Calu3 (cell line): ENCODE measurements at regions not wholly inside any gene's neighbourhood (a gene's known extent, or its start where the extent isn't known, plus 50 kb on each side); places are given as distances from the start of the nearest gene placed in this dataset.

Source experiments
- BruUV-seq: library from RNA; stranded (reverse); fragments of 400-500 nt; replicated peaks from 2 replicates; lab custom pipeline; 2021; lab: Mats Ljungman, UMichigan
- CTCF ChIA-PET: fragments of 300-600 bp; sonication (Branson Sonifier 250); formaldehyde crosslinking; loops from one replicate; lab custom pipeline; 2022; ENCODE audit warnings: antibody characterized with exemption; lab: Charles Lee
- DNase-seq: peaks from one replicate; pipeline ENCODE4 v3.0.0; 2022
- H3K27ac Mint-ChIP-seq: one replicate; pipeline ENCODE4 v1.8.0; 2022; ENCODE audit warnings: mixed read lengths; ENCODE audit not compliant: unreplicated experiment
- H3K27me3 Mint-ChIP-seq: one replicate; pipeline ENCODE4 v1.8.0; 2022; ENCODE audit warnings: mixed read lengths; ENCODE audit not compliant: unreplicated experiment
- H3K36me3 Mint-ChIP-seq: one replicate; pipeline ENCODE4 v1.8.0; 2022; ENCODE audit warnings: mild to moderate bottlenecking, moderate library complexity, mixed read lengths; ENCODE audit not compliant: insufficient read depth, unreplicated experiment
- H3K4me1 Mint-ChIP-seq: one replicate; pipeline ENCODE4 v1.8.0; 2022; ENCODE audit warnings: mild to moderate bottlenecking, low read depth, mixed read lengths; ENCODE audit not compliant: unreplicated experiment
- H3K4me3 Mint-ChIP-seq: one replicate; pipeline ENCODE4 v1.8.0; 2022; ENCODE audit warnings: mild to moderate bottlenecking, low read depth, moderate library complexity, mixed read lengths; ENCODE audit not compliant: unreplicated experiment
- H3K9me3 Mint-ChIP-seq: one replicate; pipeline ENCODE4 v1.8.0; 2022; ENCODE audit warnings: low read depth, mixed read lengths; ENCODE audit not compliant: unreplicated experiment
- CTCF ChIP-seq: fragments of 200-600 bp; IDR thresholded peaks from one replicate; pipeline ENCODE4 v1.8.0; 2022; ENCODE audit warnings: antibody characterized with exemption; ENCODE audit not compliant: unreplicated experiment
- intact Hi-C: fragments of 100-400 bp; cut with micrococcal nuclease; formaldehyde crosslinking; loops from one replicate; pipeline ENCODE4 v1.10.0; 2022; ENCODE audit not compliant: unreplicated experiment

- no peak overlapping the region for H3K4me3 Mint-ChIP-seq
Observed at GRCh38 chr2:210816769-210817168, 260.4 kb downstream of the CPS1 start.

GRCh38 chr2:210818473-210818872 is 262.1 kb downstream of the CPS1 start:
- peak; percentile 16 for DNase-seq
- CTCF ChIA-PET, result no interaction called here
- Mint-ChIP-seq H3K36me3 (no peaks in the 10 kb centered on the region), H3K27me3 (no peaks in the 10 kb centered on the region), H3K27ac (no peak overlapping the region), H3K9me3 (no peaks in the 10 kb centered on the region), H3K4me1 (peaks cover 15% of the 10 kb centered on the region), H3K4me3 (no peak overlapping the region)
- no peak for TF ChIP-seq CTCF
- BruUV-seq, result no TSS peak
- intact Hi-C loops, result loop anchor here (10.0 kb wide), 1 partner anchor 314 kb away; no protein-coding TSS in a partner anchor

More at GRCh38 chr2:210816769-210817168, 260.4 kb downstream of the CPS1 start:
- no peaks in the 10 kb centered on the region for H3K36me3 Mint-ChIP-seq
- no peak overlapping the region for H3K27ac Mint-ChIP-seq
- H3K27me3 Mint-ChIP-seq, result no peaks in the 10 kb centered on the region
- CTCF ChIA-PET, result interaction anchor here (1.1 kb wide), 1 partner anchor 9 kb away, joined by 6 read pairs; no protein-coding TSS in a partner anchor
- no peaks in the 10 kb centered on the region for H3K9me3 Mint-ChIP-seq
- peaks cover 15% of the 10 kb centered on the region for H3K4me1 Mint-ChIP-seq
- intact Hi-C loops, result loop anchor here (10.0 kb wide), 1 partner anchor 312 kb away; no protein-coding TSS in a partner anchor
- no TSS peak for BruUV-seq
- TF ChIP-seq CTCF, result no peak
- no peak for DNase-seq

- DNase-seq, result no peak
- no TSS peak for BruUV-seq
- H3K27ac Mint-ChIP-seq, result no peak overlapping the region
- H3K36me3 Mint-ChIP-seq, result no peaks in the 10 kb centered on the region
- no peaks in the 10 kb centered on the region for H3K9me3 Mint-ChIP-seq
- intact Hi-C loops, result no loop called here
- H3K4me1 Mint-ChIP-seq, result no peaks in the 10 kb centered on the region
- CTCF ChIA-PET, result no interaction called here
- no peak overlapping the region for H3K4me3 Mint-ChIP-seq
- no peaks in the 10 kb centered on the region for H3K27me3 Mint-ChIP-seq
- TF ChIP-seq CTCF, result no peak
Observed at GRCh38 chr2:210833403-210833802, 277.0 kb downstream of the CPS1 start.

- CTCF ChIA-PET, result no interaction called here
- BruUV-seq, result no TSS peak
- H3K27ac Mint-ChIP-seq, result no peak overlapping the region
- H3K36me3 Mint-ChIP-seq, result no peaks in the 10 kb centered on the region
- intact Hi-C loops, result no loop called here
- no peaks in the 10 kb centered on the region for H3K27me3 Mint-ChIP-seq
- no peak for TF ChIP-seq CTCF
- no peak overlapping the region for H3K4me3 Mint-ChIP-seq
- no peaks in the 10 kb centered on the region for H3K4me1 Mint-ChIP-seq
- no peaks in the 10 kb centered on the region for H3K9me3 Mint-ChIP-seq
- DNase-seq, result no peak
Observed at GRCh38 chr2:210839034-210839433, 282.6 kb downstream of the CPS1 start.
